BLaER1 treated with 17β-estradiol and CSF1 and Interleukin-3, amounts not matched to agents 10 nM and 100 nM (cell line): ENCODE measurements at regions not wholly inside any gene's neighbourhood (a gene's known extent, or its start where the extent isn't known, plus 50 kb on each side); places are given as distances from the start of the nearest gene placed in this dataset.

Experiments
- H3K27ac ChIP-seq, 11 experiments: shearing (Covaris generic); formaldehyde crosslinking; 2 replicates each; pipeline ENCODE4 v1.8.1; 2022
- H3K27me3 ChIP-seq, 11 experiments: shearing (Covaris generic); formaldehyde crosslinking; 2 replicates each; pipeline ENCODE4 v1.8.1; 2022
- H3K36me3 ChIP-seq, 11 experiments: shearing (Covaris generic); formaldehyde crosslinking; 2 replicates each; pipeline ENCODE4 v1.8.1; 2022
- H3K4me1 ChIP-seq, 10 experiments: shearing (Covaris generic); formaldehyde crosslinking; 2 replicates each; pipeline ENCODE4 v1.8.1; 2022
- H3K4me2 ChIP-seq, 11 experiments: shearing (Covaris generic); formaldehyde crosslinking; 2 replicates each; pipeline ENCODE4 v1.8.1; 2022
- H3K4me3 ChIP-seq, 10 experiments: shearing (Covaris generic); formaldehyde crosslinking; 2 replicates each; pipeline ENCODE4 v1.8.1; 2022
- H3K9ac ChIP-seq, 11 experiments: shearing (Covaris generic); formaldehyde crosslinking; 2 replicates each; pipeline ENCODE4 v1.8.1; 2022
- H3K9me3 ChIP-seq, 11 experiments: shearing (Covaris generic); formaldehyde crosslinking; replicated peaks in 1 of 11; 2 replicates each; pipeline ENCODE4 v1.8.1; 2022
- H4K20me1 ChIP-seq, 11 experiments: shearing (Covaris generic); formaldehyde crosslinking; 2 replicates each; pipeline ENCODE4 v1.8.1; 2022
- Cebpa-rat ChIP-seq, 11 experiments: shearing (Covaris generic); IDR thresholded peaks; 2 replicates each; pipeline ENCODE4 v1.8.1; 2022

DNA sequence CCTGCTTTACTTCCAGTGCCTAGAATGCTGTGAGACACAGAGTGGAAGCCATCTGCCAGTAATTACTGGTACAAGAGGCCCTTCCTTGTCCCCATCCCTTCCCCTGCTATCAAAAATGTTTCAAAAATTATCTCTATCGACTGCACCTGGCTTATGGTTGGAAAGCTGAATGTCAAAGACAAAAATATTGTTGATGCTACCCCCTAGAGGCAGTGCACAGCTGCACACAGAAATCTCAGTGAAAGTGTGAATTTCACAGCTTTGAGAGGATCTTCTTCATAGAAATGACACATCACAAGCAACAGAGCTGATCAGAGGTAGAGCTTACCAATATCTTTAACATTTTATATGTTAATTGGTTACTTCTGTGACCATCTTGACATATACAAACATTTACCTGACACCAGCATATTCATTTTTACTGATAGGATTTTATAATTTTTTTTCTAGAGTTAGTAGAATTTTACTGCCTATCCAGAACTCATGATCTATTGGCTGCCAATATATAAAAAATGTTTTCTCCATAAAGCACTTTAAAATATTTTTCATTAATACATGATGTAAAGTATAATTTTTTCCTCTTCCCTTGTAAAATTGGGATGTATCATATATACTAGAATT lies 138.0 kb downstream of the AACS start:
- no peaks in the 10 kb centered on the region for H4K20me1 ChIP-seq
- TF ChIP-seq Cebpa-rat (IDR thresholded peaks at IDR 0.05) = no peak
- H3K4me1 ChIP-seq = peaks cover 0 to 9% (median 0%) of the 10 kb centered on the region in 10 experiments; a peak in 2 of 20 replicates
- no peaks in the 10 kb centered on the region for H3K36me3 ChIP-seq
- peaks cover 10 to 28% (median 21%) of the 10 kb centered on the region in 11 experiments; a peak in 18 of 22 replicates for H3K9me3 ChIP-seq
- H3K9ac ChIP-seq = no peak overlapping the region
- H3K4me3 ChIP-seq = no peak overlapping the region
- peaks cover 0 to 4% (median 0%) of the 10 kb centered on the region in 11 experiments; a peak in 1 of 22 replicates for H3K27me3 ChIP-seq
- no peak overlapping the region for H3K27ac ChIP-seq
- H3K4me2 ChIP-seq = peak overlapping the region in 2 of 11 experiments; percentile 11 to 16; a peak in 1 of 22 replicates

DNA sequence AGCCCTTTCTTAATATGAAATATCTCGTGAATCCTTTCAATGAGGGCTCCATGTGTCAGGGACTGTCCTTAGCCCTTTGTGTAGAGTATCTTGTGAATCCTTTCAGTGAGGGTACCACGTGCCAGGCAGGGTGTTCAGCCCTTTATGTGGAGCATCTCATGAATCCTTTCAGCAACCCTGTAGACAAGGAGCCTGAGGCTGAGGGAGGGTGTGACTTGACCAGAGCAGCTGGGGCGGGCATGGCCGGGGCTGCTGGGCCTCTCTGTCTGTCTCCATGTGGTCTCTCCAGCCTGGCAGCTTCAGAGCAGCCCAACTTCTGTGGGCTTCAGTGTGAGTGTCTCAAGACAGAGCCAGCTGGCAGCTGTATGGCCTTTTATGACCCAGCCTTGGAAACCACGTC lies 140.2 kb downstream of the AACS start:
- no peak overlapping the region for H3K27ac ChIP-seq
- H3K9ac ChIP-seq = no peak overlapping the region
- H3K27me3 ChIP-seq = peaks cover 0 to 7% (median 0%) of the 10 kb centered on the region in 11 experiments; a peak in 1 of 22 replicates
- no peaks in the 10 kb centered on the region for H3K36me3 ChIP-seq
- peaks cover 10 to 24% (median 19%) of the 10 kb centered on the region in 11 experiments; a peak in 18 of 22 replicates for H3K9me3 ChIP-seq
- no peak for TF ChIP-seq Cebpa-rat (IDR thresholded peaks at IDR 0.05)
- H3K4me3 ChIP-seq = no peak overlapping the region
- H4K20me1 ChIP-seq = no peaks in the 10 kb centered on the region
- no peak overlapping the region for H3K4me2 ChIP-seq
- peaks cover 0 to 24% (median 12%) of the 10 kb centered on the region in 10 experiments; a peak in 15 of 20 replicates for H3K4me1 ChIP-seq

DNA sequence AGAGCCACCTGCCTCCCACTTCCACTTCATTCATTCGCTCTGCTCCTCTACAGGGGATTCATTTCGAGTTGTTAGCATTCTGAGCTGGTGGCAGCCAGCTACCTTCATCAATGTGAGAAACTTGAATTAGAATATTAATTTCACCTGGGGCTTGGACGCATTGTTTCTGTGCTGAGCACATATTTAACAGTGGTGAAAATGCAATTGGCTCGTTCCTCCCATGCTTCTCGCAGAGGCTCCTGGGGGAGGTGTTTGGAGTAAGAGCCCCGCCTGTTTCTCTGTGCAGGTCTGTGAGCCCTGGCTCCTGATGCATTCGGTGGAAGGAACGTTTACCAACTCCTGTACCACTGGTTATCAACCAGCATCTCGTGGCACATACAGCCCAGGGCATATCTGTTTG lies 141.5 kb downstream of the AACS start:
- Histone ChIP-seq H3K36me3 (no peaks in the 10 kb centered on the region), H3K4me1 (peaks cover 0 to 28% (median 17%) of the 10 kb centered on the region in 10 experiments; a peak in 15 of 20 replicates), H3K27ac (no peak overlapping the region), H3K4me3 (no peak overlapping the region), H3K9me3 (peaks cover 4 to 11% (median 10%) of the 10 kb centered on the region in 11 experiments; a peak in 18 of 22 replicates), H3K4me2 (no peak overlapping the region), H3K9ac (no peak overlapping the region), H3K27me3 (peaks cover 0 to 7% (median 0%) of the 10 kb centered on the region in 11 experiments; a peak in 1 of 22 replicates), H4K20me1 (no peaks in the 10 kb centered on the region)
- no peak for TF ChIP-seq Cebpa-rat (IDR thresholded peaks at IDR 0.05)

DNA sequence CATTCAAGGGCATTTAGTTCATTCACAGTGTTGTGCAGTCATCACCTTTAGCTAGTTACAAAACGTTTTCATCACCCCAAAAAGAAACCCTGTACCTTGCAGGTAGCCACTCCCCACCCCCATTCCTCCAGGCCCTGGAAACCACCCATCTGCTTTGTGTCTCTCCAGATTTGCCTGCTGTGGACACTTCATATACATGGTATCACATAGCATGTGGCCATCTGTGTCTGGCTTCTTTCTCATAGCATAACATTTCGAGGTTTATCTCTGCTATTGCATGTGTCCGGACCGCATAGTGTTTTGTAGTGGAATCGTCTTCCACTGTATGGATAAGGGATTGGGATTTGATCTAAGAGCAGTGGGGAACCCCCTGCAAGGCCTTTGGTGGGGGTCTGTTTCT lies 143.1 kb downstream of the AACS start:
- H3K4me3 ChIP-seq = no peak overlapping the region
- H3K27ac ChIP-seq = no peak overlapping the region
- no peaks in the 10 kb centered on the region for H3K9me3 ChIP-seq
- peaks cover 0 to 20% (median 17%) of the 10 kb centered on the region in 10 experiments; a peak in 15 of 20 replicates for H3K4me1 ChIP-seq
- no peak for TF ChIP-seq Cebpa-rat (IDR thresholded peaks at IDR 0.05)
- H3K9ac ChIP-seq = no peak overlapping the region
- no peaks in the 10 kb centered on the region for H4K20me1 ChIP-seq
- H3K27me3 ChIP-seq = peaks cover 0 to 10% (median 0%) of the 10 kb centered on the region in 11 experiments; a peak in 1 of 22 replicates
- H3K36me3 ChIP-seq = no peaks in the 10 kb centered on the region
- H3K4me2 ChIP-seq = no peak overlapping the region

DNA sequence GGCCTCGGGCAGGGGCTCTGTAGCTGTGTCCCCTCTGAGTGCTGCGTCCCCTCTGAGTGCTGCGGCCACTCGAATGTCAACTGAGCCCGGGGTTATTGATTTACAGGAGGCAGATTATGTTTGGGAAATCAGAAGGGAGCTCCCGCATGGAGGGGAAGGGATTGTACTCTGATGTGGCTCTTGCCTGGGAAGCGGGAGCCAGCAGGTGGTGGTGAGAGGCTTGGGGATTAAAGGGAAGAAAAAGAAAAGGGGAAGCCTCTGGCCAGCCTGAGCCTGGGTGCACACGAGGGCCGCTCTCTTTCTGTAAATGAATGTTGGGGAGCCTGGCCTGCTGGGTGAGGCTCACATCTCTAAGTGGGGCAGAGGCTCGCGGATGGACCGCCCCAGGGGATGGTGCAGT lies 143.7 kb downstream of the AACS start:
- no peaks in the 10 kb centered on the region for H3K9me3 ChIP-seq
- H4K20me1 ChIP-seq = no peaks in the 10 kb centered on the region
- no peak overlapping the region for H3K4me3 ChIP-seq
- H3K27me3 ChIP-seq = peaks cover 0 to 12% (median 0%) of the 10 kb centered on the region in 11 experiments; a peak in 1 of 22 replicates
- peak overlapping the region in 9 of 11 experiments; percentile 9 to 41 (median 32); a peak in 11 of 22 replicates for H3K4me2 ChIP-seq
- H3K27ac ChIP-seq = no peak overlapping the region
- H3K9ac ChIP-seq = no peak overlapping the region
- TF ChIP-seq Cebpa-rat (IDR thresholded peaks at IDR 0.05) = no peak
- peaks cover 0 to 20% (median 17%) of the 10 kb centered on the region in 10 experiments; a peak in 15 of 20 replicates for H3K4me1 ChIP-seq
- H3K36me3 ChIP-seq = no peaks in the 10 kb centered on the region

DNA sequence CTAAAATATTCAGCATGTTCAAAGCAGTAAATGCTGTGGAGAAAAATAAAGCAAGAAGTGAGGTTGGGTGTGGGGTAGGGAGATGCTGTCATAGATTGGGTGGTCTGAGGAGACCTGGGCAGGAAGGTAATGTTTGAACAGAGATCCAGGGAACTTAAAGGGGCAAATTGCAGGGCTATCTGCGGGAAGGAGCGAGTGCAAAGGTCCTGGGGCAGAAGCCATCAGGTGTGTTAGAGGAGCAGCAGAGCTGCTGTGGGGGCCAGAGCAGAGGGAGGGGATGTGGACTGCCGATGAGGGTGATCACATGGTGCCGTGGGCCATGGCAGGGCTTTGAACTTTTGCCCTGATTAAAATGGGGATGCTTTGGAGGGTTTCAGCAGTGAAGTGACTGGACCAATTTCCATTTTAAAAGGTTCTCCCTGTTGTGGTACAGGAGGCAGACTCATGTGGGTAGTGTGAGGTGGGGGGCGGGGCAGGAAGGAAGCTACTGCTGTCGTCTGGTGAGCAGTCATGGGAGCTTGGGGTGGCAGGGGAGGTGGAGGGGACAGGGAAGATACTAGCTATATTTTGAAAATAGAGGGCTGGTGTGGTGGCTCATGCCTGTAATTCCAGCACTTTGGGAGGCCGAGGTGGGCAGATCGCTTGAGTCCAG lies 145.0 kb downstream of the AACS start:
- TF ChIP-seq Cebpa-rat (IDR thresholded peaks at IDR 0.05) = no peak
- Histone ChIP-seq H3K27ac (no peak overlapping the region), H3K36me3 (no peaks in the 10 kb centered on the region), H3K4me1 (peaks cover 0 to 20% (median 17%) of the 10 kb centered on the region in 10 experiments; a peak in 15 of 20 replicates), H3K9ac (no peak overlapping the region), H3K9me3 (peaks cover 0 to 12% (median 8%) of the 10 kb centered on the region in 11 experiments; a peak in 10 of 22 replicates), H3K4me2 (peak overlapping the region in 8 of 11 experiments; percentile 7 to 45 (median 38); a peak in 13 of 22 replicates), H3K27me3 (peaks cover 0 to 25% (median 0%) of the 10 kb centered on the region in 11 experiments; a peak in 4 of 22 replicates), H4K20me1 (no peaks in the 10 kb centered on the region), H3K4me3 (no peak overlapping the region)

DNA sequence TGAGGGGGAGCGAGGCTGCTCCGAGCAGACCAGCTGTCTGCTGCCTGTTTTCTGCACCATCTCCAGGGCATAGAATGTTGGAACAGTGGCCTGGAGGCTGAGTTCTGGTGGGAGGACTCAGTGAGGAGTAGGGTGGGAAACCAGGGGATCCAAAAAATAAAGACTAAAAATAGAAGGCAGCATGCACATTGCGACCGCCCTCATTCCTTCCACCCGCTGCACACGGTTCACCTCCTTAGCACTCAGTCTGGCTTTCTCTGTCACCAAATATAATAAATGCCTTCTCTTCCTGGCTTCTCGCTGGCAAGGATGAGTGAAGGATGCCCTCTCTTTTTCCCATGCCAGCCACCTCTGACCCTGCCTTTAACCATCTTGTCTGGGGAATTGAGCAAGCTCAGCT lies 146.2 kb downstream of the AACS start:
- no peak for TF ChIP-seq Cebpa-rat (IDR thresholded peaks at IDR 0.05)
- Histone ChIP-seq H3K4me1 (peaks cover 0 to 20% (median 17%) of the 10 kb centered on the region in 10 experiments; a peak in 15 of 20 replicates), H3K9ac (no peak overlapping the region), H3K27me3 (peaks cover 0 to 32% (median 0%) of the 10 kb centered on the region in 11 experiments; a peak in 4 of 22 replicates), H3K4me2 (no peak overlapping the region), H3K36me3 (no peaks in the 10 kb centered on the region), H3K27ac (no peak overlapping the region), H3K4me3 (no peak overlapping the region), H4K20me1 (no peaks in the 10 kb centered on the region), H3K9me3 (peaks cover 0 to 14% (median 8%) of the 10 kb centered on the region in 11 experiments; a peak in 10 of 22 replicates)

DNA sequence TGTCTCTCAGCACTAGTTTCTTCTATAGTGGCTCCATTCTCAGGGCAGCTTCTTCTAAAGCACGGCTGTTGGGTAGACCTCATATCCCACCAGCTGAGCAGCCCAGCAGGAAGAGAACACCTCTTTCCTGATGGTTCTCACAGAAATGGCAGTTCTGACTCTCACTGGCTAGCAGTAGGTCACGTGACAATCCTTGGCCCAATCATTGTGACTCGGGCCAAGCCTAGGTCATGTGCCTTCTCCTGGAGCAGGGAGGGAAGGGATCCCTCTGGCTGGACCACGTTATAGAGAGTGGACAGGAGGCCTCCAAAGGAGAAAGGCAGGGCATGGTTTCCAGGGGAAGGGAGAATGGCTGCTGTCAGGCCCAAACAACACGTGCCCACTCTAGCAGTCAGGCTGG lies 149.1 kb downstream of the AACS start:
- peaks cover 7 to 20% (median 15%) of the 10 kb centered on the region in 10 experiments; a peak in 18 of 20 replicates for H3K4me1 ChIP-seq
- TF ChIP-seq Cebpa-rat (IDR thresholded peaks at IDR 0.05) = no peak
- H4K20me1 ChIP-seq = no peaks in the 10 kb centered on the region
- H3K4me2 ChIP-seq = no peak overlapping the region
- H3K9me3 ChIP-seq = peaks cover 0 to 14% (median 8%) of the 10 kb centered on the region in 11 experiments; a peak in 10 of 22 replicates
- H3K27me3 ChIP-seq = peaks cover 0 to 52% (median 0%) of the 10 kb centered on the region in 11 experiments; a peak in 4 of 22 replicates
- no peak overlapping the region for H3K9ac ChIP-seq
- H3K36me3 ChIP-seq = no peaks in the 10 kb centered on the region
- no peak overlapping the region for H3K4me3 ChIP-seq
- no peak overlapping the region for H3K27ac ChIP-seq

DNA sequence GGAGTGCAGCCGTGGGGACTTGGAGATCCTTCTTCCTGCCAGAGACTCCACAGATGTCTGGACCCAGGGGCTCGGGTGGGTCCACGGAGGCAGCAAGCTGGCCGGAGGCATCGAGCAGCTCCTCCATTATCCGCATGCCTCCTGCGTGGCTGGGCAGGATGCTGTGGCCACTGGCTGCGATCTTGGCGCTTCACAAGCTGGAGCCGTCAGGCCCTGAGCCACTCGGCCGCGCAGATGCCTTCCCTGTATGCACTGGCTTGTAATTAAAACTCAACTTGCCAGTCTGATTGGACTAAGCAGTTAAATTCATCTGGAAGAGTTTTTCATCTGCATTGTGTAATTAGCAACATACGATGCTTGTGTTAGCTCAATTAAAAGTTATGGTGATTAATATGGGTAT lies 151.5 kb downstream of the AACS start:
- Histone ChIP-seq H3K4me3 (no peak overlapping the region), H3K27ac (no peak overlapping the region), H3K36me3 (no peaks in the 10 kb centered on the region), H3K4me1 (peaks cover 0 to 21% (median 3%) of the 10 kb centered on the region in 10 experiments; a peak in 8 of 20 replicates), H4K20me1 (no peaks in the 10 kb centered on the region; a peak in 1 of 22 replicates), H3K9ac (no peak overlapping the region), H3K4me2 (no peak overlapping the region), H3K27me3 (peaks cover 0 to 73% (median 0%) of the 10 kb centered on the region in 11 experiments; a peak in 5 of 22 replicates), H3K9me3 (peaks cover 0 to 20% (median 8%) of the 10 kb centered on the region in 11 experiments; a peak in 10 of 22 replicates)
- TF ChIP-seq Cebpa-rat (IDR thresholded peaks at IDR 0.05) = no peak
